Stomach smooth muscle (tissue), 2 donors: ENCODE measurements at regions not wholly inside any gene's neighbourhood (a gene's known extent, or its start where the extent isn't known, plus 50 kb on each side); places are given as distances from the start of the nearest gene placed in this dataset.

ENCODE experiments used
- H3K27ac ChIP-seq: one replicate; pipeline ENCODE4 v1.7.0; 2013; ENCODE audit warnings: mild to moderate bottlenecking, low read length, inconsistent platforms
- H3K27me3 ChIP-seq, 2 donors: one replicate each; pipeline ENCODE4 v1.7.0; 2013; ENCODE audit warnings: low read length in 2 of 2; ENCODE audit not compliant: insufficient read depth in 2 of 2, control insufficient read depth in 1 of 2
- H3K36me3 ChIP-seq, 2 donors: one replicate each; pipeline ENCODE4 v1.7.0; 2013; ENCODE audit warnings: low read length in 2 of 2; ENCODE audit not compliant: control insufficient read depth in 2 of 2, insufficient read depth in 2 of 2
- H3K4me1 ChIP-seq: one replicate; pipeline ENCODE4 v1.7.0; 2013; ENCODE audit warnings: low read length; ENCODE audit not compliant: control insufficient read depth, insufficient read depth
- H3K4me3 ChIP-seq, 2 donors: one replicate each; pipeline ENCODE4 v1.7.0; 2013; ENCODE audit warnings: low read length in 2 of 2
- H3K9ac ChIP-seq, 2 donors: one replicate each; pipeline ENCODE4 v1.7.0; 2013; ENCODE audit warnings: low read length in 2 of 2, mild to moderate bottlenecking in 1 of 2
- H3K9me3 ChIP-seq, 2 donors: one replicate each; pipeline ENCODE4 v1.7.0; 2013; ENCODE audit warnings: low read length in 2 of 2; ENCODE audit not compliant: control insufficient read depth in 2 of 2
- donor health status: healthy.
- donor health status: Pancreatic carcinoma.

DNA sequence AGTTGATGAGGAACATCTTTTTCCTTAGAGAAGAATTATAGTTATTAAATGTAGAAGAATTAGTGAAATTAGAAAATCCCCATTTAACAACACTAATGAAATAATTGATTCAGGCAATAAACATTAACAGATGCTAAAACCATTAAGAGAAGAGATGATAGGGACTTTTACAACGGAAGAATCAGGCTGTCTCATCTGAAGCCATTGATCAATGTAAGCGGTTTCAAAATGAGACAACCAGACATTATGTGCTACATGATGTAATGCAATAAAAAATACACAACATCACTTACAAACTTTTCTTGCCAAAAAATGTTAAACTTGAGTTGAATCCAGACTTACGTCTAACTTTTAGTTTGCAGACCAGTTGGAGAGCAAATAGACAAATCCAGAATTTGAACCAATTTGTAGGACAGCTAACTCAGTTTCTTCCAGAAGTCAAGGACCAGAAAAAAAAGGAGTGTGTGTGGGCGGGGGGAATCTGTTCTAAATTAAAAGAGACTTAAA lies 165.4 kb upstream of the DPT start:
- Histone ChIP-seq H3K4me1 (peaks cover 2% of the 10 kb centered on the region), H3K27ac (no peak overlapping the region)

DNA sequence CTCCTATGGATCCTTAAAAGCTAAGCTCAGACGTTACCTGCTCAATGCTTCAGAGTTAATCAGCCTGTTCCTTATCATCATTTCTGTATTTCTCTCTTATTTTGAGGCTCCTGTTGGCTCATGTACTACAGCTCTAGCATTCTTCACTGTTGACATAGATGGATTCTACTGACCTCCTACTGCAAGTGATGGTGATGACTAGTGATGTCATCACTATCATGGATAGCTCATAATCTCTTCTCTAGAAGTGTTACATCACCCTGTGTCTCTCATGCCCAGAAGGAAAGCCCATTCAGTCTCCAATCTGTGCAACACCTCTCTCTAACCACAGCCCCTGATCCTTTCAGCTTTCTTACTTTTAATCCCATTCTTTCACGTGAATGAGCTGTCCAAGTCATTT lies 168.2 kb upstream of the DPT start:
- Histone ChIP-seq H3K4me3 (no peak overlapping the region), H3K27me3 (no peaks in the 10 kb centered on the region), H3K36me3 (no peaks in the 10 kb centered on the region)

More for the DNA sequence above, 165.4 kb upstream of the DPT start:
- no peaks in the 10 kb centered on the region for H3K27me3 ChIP-seq
- H3K4me3 ChIP-seq = no peak overlapping the region
- H3K36me3 ChIP-seq = no peaks in the 10 kb centered on the region
- no peak overlapping the region for H3K9ac ChIP-seq
- H3K9me3 ChIP-seq = no peaks in the 10 kb centered on the region

DNA sequence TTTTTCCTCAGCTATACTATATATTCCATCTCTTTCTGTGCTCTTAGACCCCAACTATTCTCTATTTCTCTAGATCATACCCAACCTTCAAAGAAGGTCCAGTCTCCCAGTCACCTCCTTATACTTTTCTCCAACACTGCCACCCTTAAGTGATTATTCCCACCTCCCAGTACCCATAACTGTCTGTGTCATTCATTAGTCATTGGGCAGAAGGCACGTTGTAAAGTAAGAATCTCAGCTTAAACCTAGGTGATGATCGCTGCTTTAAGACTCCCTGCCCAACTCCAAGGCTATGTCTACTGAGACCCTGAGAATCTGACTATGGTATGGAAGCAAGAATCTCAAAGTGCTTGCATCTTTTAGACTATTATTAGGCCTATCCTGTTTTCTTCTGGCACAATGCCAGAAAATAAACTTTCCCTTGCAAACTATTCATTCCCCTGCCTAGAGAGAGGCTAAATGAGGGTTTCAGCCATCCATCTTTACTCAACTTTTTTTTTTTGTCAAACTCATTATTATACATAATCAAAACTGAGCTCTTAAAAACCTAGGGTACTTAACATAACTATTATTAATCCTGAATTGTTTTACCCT lies 174.3 kb upstream of the DPT start:
- H3K27ac ChIP-seq = no peak overlapping the region
- no peaks in the 10 kb centered on the region for H3K9me3 ChIP-seq
- no peak overlapping the region for H3K4me3 ChIP-seq
- H3K27me3 ChIP-seq = no peaks in the 10 kb centered on the region
- no peaks in the 10 kb centered on the region for H3K4me1 ChIP-seq
- no peak overlapping the region for H3K9ac ChIP-seq
- H3K36me3 ChIP-seq = no peaks in the 10 kb centered on the region

More for the DNA sequence above, 168.2 kb upstream of the DPT start:
- Histone ChIP-seq H3K4me1 (peaks cover 2% of the 10 kb centered on the region), H3K9me3 (no peaks in the 10 kb centered on the region), H3K27ac (no peak overlapping the region), H3K9ac (no peak overlapping the region)

DNA sequence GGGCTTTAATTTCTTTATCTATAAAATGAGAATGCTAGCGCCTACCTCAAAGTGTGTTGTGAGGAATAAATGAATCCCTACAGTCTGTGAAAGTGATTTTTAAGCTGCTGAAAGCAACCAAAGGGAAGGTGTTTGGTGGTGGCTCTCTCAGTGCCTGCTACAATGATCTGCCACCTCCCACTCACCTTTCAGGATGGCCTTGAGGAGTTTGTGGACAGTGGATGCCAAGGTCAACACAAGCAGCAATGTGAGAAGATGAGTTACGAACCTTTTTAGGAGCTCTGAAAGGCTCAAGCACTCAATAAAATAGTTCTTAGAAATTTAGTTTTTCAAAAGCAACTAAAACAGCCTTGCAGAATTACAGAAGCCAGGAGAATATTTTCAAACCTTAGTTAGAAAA lies 176.6 kb upstream of the DPT start:
- no peaks in the 10 kb centered on the region for H3K9me3 ChIP-seq
- no peak overlapping the region for H3K4me3 ChIP-seq
- no peak overlapping the region for H3K27ac ChIP-seq
- H3K27me3 ChIP-seq = no peaks in the 10 kb centered on the region
- no peaks in the 10 kb centered on the region for H3K36me3 ChIP-seq
- H3K4me1 ChIP-seq = no peaks in the 10 kb centered on the region
- no peak overlapping the region for H3K9ac ChIP-seq

DNA sequence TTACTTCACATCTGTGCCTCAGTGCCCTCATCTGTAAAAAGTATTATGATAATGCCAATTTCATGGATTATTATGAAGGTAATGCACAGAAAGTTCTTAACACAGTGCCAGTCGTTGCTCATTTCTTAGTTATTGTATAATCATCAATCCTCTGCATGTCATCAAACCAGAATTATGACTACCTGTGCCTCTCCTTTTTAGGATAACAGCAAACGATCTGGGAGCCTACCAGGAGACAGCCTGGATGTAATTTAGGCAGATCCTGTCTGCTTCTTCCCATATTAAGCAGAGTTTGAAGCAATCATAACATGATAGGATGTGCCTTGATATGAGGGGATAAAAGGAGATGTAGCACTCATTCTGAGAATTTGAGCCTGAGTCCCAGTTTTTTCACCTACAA lies 177.4 kb upstream of the DPT start:
- Histone ChIP-seq H3K9ac (no peak overlapping the region), H3K4me1 (no peaks in the 10 kb centered on the region), H3K27ac (no peak overlapping the region), H3K4me3 (no peak overlapping the region), H3K9me3 (no peaks in the 10 kb centered on the region), H3K36me3 (no peaks in the 10 kb centered on the region), H3K27me3 (no peaks in the 10 kb centered on the region)

DNA sequence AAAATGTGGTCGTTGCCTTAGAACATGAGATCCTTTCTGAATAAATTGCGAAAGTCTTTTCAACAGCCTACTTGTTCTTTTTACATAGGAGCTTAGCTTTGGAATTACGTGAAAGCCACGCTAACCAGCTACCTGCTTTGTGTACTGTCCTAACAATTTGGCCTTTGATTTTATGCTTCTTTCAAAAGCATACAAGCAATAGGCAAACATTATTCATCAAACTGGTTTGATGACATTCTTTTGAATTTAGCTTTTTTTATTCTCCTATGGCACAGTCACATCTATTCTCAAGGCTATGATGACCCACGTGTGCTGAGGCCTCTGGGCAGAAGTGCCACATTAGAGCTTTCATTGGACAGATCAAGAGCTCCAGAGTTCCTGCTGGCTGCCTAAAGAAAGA lies 178.0 kb upstream of the DPT start:
- Histone ChIP-seq H3K9ac (no peak overlapping the region), H3K4me3 (no peak overlapping the region), H3K36me3 (no peaks in the 10 kb centered on the region), H3K4me1 (no peaks in the 10 kb centered on the region), H3K27me3 (no peaks in the 10 kb centered on the region), H3K27ac (no peak overlapping the region), H3K9me3 (no peaks in the 10 kb centered on the region)

DNA sequence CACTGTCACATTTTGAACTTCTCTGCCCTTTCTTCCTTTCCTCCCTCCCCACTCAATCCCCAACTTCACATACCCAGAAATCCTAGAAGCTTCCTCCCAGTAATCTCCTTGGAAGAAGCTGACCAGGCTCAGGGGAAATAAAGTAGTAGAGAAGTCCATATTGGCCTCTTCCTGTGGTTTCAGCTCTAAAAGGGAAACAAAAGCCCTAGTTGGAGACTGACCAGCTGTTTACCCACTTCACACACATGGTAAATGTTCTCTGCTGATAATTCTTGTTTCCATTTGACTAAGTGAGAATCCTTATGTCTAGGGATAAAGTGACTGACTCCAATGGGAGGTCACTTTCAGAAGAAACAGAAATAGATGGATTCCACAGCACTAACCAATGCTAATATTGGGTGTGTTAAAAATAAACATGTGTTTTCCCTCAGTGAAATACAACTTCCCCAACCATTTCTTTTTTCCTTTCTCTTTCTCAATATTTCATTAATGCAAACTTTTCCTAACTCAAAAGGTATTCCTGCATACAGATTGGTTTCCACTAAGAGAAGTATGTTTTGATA lies 178.9 kb upstream of the DPT start:
- Histone ChIP-seq H3K9ac (no peak overlapping the region), H3K4me3 (no peak overlapping the region), H3K4me1 (no peaks in the 10 kb centered on the region), H3K36me3 (no peaks in the 10 kb centered on the region), H3K27me3 (no peaks in the 10 kb centered on the region), H3K27ac (no peak overlapping the region), H3K9me3 (no peaks in the 10 kb centered on the region)

DNA sequence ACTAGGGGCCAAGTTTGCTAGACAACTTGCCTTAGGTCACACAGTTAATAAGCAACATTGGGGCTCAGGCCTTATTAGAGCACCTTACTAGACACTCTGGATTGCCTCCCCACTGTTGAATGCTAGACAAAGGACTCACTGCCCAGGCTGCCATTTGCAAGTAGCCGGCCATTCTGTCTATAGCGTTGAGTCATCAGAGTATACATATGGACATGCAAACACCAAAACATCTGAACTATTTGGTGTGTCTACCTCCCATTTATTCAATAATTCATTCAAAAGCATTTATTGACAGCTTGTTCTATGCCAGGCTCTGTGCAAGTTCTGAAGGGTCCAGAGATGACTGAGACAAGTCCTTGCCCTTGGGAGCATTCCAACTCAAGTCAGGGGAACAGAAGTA lies 181.4 kb upstream of the DPT start:
- H3K36me3 ChIP-seq = no peaks in the 10 kb centered on the region
- no peaks in the 10 kb centered on the region for H3K4me1 ChIP-seq
- H3K9ac ChIP-seq = no peak overlapping the region
- no peak overlapping the region for H3K4me3 ChIP-seq
- H3K27ac ChIP-seq = no peak overlapping the region
- no peaks in the 10 kb centered on the region for H3K9me3 ChIP-seq
- H3K27me3 ChIP-seq = no peaks in the 10 kb centered on the region

DNA sequence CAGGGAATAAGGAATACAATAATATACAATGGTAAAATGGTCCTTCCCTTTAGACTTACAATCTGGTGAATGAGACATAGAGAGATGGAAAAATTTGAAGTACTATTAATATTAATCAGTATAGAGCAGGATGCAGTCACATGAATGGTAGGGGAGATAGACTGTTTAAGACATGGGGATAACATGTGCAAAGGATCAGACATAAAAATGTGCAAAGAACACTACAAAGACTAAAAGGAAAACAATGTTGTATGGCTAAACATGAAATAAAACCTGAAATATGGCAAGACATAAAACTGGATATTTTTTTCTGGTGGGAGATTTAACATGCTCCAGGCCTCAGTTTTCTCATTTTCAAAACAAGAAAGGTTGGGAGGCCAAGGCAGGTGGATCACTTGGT lies 182.4 kb upstream of the DPT start:
- H3K4me3 ChIP-seq = no peak overlapping the region
- no peaks in the 10 kb centered on the region for H3K9me3 ChIP-seq
- H3K4me1 ChIP-seq = no peaks in the 10 kb centered on the region
- H3K36me3 ChIP-seq = no peaks in the 10 kb centered on the region
- H3K9ac ChIP-seq = no peak overlapping the region
- H3K27ac ChIP-seq = no peak overlapping the region
- H3K27me3 ChIP-seq = no peaks in the 10 kb centered on the region

DNA sequence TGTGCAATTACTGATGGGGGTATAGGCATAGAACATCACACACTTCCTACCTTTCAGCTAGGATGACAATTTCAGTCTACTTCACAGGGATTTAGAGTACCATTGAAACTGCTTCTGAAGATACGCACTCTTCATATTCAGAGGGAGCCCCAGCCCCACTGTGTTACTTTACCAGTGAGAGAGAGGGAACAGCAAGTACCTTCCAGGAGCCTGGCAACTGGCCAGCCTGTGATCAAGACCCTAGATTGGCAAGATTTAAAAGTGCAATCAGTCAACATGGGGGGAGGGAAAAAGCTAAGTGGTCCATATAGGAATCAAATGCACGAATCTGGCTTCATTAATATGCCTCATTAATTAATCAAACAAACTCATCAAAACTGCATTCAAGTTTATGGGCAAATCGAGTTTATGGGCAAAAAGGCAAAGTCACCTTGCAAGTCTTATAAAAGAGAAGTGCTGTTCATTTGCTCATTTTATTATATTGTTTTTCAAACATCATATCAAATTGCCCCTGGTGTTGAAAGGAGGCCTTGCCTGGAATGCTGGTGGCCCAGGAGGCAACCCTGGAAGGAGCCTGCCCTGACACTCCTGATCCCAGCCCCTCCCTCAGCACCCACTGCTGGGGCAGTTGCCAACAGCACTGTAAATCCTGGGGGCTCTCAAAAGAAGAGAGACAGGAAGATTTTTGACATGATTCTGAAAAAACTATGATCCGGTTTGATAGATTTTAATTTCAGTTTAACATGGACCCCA lies 184.9 kb upstream of the DPT start:
- Histone ChIP-seq H3K36me3 (no peaks in the 10 kb centered on the region), H3K27me3 (no peaks in the 10 kb centered on the region), H3K27ac (no peak overlapping the region), H3K9ac (no peak overlapping the region), H3K9me3 (no peaks in the 10 kb centered on the region), H3K4me3 (no peak overlapping the region), H3K4me1 (no peaks in the 10 kb centered on the region)

DNA sequence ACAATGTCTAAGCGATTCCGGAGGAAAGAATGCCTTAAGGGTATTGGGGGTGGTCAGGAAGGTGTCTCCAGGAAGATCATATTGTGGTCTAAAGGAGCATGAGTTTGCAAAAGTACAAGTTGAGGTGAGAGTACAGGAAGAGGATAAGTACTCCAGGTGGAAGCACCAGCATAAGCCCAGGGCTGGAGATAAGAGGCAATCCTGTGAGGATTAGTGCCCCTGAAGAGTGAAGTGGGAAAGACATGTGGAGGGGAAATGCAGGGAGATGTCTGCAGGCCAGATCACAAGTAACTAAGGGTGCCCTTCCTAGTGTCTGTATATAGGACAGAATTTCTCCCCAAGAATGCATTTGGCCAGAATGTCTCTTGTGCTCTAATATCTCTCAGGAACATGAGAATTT lies 188.3 kb upstream of the DPT start:
- Histone ChIP-seq H3K9ac (no peak overlapping the region), H3K36me3 (no peaks in the 10 kb centered on the region), H3K9me3 (no peaks in the 10 kb centered on the region), H3K4me1 (no peaks in the 10 kb centered on the region), H3K27ac (no peak overlapping the region), H3K4me3 (no peak overlapping the region), H3K27me3 (no peaks in the 10 kb centered on the region)
